NCI-H446 treated with DMSO at 0.1 percent for 48 hours (cell line): ENCODE measurements at regions not wholly inside any gene's neighbourhood (a gene's known extent, or its start where the extent isn't known, plus 50 kb on each side); places are given as distances from the start of the nearest gene placed in this dataset.

ENCODE experiments used
- DNase-seq: peaks from one replicate; lab custom pipeline; 2025; lab: John Stamatoyannopoulos, UW

DNA sequence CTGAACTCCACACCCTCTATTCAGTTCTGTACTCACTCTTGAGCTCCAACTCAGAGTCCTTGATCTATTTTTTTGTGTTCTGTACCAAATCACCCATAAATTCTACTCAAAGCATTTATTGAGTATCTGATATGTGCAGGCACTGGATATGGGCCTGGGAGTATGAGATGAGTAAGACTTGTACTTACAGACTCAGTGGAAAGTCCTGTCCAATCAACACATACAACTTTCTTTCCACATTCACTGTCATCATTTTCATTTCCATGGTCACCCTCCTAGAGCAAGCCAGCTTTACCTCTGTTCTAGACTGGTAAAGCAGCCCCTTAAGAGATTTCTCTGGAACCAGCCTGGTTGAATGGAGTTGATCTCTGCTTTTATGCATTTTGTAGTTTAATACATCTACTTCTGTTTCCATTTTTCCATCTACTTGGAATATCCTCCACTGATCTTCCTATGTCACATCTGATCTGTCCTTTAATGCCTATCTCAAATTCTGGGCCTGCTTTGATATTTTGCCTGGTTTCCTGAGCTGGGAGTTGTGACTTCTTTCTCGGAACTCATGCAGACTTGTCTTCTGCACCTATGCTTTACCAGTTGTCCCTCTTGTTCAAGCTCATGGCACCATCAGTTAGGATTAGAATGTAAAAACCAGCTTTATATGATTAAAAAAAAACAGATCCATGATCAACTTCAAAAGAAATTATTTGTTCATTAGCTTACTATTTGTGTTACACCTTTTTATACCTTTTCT lies 96.9 kb upstream of the GLS start:
- DNase-seq, result no peak

DNA sequence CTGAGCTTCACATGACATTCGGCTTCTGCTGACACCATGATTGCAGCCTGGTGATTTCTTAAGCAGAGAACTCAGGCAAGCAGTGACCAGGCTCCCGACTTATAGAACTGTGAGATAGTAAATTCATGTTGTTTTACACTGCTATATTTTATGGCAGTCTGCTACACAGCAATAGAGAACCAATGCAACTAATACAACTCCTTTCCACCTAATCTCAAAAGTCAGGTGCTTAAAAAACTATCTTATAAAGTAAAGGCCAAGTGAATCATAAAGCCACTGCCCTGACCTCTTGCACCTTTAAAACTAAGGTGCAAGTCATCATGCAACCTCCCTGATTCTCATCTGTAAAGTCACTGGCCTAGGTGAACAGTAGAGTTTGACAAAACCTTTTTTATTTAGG lies 95.3 kb upstream of the GLS start:
- no peak for DNase-seq

DNA sequence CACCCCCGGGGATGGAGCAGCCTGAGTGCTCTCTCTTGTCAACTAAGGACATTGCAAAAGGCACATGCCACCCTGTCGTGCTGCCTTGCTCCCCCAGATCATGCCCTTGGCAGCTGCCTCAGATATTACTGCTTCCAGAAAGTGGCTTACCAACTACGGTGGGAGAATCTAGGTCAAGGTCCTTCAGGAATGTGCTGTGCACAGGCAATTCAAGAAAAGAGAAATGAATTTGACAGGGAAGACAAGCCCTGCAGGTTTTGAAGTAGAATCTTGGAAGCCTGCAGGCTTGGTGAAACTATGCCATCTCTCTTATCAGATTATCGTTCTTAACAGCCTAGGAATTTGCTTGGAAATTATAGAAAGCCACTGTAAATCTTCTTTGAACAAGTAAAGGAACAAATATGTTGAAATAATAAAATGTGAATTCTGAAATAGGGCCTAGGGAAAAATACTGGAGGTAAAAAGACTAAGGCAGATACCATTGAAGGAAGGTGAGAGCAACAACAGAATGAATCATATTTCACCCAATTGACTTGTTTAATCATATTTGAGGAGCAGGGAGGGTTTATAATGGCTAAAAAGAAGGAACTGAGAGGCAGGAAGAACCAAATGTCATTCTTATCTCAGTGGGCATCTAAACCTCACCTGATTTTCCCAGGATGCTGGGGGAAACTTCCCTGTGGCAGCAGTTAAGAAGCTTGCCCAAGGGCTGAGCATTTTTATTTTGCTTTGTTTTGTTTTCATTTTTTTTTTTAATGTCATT lies 94.0 kb upstream of the GLS start:
- DNase-seq, result no peak

DNA sequence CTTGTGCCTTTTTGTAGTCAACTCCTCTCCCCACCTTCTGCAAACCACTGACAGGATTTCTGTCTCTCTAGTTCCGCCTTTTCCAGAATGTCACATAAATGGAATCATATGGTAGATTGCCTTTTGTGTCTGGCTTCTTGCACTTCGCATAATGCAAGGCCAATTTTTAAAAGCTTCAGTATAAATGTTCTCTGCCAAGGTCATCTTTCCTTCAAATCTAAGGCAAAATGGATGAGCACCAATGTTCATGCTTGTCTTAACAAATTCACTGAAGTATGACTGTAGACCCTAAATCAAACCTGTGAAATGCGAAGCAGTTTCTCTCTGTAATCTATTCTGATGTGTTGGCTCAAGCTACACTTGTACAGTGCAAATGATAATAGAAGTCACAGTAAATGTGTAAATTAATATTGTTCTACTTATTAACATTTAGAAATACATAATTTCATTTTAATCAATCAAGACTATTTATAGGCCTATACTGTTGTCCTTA lies 92.8 kb upstream of the GLS start:
- DNase-seq, result no peak

DNA sequence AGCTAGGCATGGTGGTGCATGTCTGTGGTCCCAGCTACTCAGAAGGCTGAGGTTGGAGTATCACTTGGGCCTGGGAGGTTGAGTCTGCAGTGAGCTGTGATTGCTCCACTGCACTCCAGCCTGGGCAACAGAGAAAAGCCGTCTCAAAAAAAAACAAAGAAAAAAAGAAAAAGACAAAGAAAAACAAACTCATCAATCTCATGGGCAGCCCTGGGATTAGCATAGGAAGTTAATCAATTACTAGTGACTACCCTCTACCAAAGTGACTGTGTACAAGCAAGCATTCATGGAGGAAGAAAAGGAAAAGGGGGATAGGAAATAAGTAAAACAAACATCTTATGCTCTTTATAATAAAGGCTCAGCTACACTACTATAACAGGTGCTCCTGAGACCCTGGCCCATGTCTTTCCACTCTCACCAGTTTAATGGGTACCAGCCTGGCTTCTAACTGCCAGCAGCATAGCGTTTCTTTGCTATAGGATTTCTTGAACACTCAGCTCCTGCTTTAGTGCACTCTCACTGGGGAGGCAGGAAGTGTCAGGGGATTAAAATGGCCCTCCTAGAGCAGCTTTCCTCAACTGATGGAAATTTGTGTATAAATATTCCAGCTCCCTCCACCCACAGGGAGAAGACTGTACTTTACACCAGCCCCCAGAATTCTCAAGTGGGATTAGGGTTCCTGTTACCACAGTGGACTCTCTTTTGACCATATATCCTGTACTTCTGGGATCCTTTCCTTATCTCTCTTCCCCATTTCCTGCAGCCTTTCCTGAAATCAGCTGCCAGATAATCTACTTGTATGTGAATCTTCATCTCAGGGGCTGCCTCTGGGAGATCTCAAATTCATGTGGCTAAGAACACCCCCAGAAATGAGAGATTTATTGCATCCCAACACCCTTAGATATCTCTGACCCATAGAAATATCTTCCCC lies 91.3 kb upstream of the GLS start:
- no peak for DNase-seq

DNA sequence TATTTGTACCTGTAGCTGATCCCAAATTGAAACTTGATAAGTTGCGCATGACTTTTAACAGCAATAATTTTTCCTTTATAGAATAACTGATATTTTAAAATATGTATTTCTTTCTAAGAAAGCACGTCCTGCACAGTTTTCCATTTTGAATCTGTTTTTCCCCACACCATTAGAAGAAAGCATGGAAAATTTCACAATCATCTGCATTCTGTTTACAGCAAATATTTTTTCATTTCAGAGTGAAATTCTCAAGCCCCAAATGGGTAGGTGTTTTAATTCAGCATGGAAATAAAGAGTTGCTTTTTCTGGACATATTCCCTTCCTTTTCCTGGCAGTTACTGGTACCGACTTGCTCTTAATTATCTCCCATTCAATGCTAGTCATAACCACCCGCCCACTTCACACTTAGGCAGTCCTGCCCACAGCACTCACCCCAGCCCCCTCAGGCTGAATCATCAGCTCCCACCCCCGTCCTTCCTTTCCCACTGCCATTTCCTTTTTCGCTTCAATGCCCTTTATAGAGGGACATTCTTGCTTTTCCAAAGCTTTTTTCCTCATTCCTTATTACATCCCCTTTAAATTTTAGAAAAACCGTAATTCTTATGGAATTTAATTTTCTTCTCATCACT lies 89.2 kb upstream of the GLS start:
- DNase-seq, result peak; percentile 17

DNA sequence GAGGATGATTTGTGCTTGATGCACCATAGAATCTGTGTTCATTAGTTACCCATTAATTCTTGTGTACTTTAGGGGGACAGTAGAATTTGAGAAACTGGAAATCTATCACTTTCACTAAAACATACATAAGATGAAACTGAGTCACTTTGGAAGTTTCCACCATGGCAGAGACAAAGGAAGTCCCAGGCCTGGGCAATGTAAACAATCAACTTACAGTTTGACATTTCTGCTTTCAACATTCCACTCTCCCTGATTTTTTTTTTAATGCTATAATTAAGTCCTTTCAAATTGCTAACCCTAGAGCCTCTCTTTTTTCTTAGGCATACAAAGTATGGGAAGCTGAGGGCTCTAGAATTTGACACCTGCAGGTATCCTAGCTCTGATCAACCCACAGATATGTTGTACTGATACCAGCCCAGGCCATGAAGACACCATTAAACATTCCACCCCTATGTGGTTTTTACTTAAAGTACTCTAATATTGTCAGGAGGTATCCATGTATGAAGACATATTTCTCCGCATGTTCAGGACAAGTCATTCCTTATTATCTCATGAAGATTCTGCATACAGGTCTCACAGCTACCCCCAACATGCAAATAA lies 88.5 kb upstream of the GLS start:
- no peak for DNase-seq

DNA sequence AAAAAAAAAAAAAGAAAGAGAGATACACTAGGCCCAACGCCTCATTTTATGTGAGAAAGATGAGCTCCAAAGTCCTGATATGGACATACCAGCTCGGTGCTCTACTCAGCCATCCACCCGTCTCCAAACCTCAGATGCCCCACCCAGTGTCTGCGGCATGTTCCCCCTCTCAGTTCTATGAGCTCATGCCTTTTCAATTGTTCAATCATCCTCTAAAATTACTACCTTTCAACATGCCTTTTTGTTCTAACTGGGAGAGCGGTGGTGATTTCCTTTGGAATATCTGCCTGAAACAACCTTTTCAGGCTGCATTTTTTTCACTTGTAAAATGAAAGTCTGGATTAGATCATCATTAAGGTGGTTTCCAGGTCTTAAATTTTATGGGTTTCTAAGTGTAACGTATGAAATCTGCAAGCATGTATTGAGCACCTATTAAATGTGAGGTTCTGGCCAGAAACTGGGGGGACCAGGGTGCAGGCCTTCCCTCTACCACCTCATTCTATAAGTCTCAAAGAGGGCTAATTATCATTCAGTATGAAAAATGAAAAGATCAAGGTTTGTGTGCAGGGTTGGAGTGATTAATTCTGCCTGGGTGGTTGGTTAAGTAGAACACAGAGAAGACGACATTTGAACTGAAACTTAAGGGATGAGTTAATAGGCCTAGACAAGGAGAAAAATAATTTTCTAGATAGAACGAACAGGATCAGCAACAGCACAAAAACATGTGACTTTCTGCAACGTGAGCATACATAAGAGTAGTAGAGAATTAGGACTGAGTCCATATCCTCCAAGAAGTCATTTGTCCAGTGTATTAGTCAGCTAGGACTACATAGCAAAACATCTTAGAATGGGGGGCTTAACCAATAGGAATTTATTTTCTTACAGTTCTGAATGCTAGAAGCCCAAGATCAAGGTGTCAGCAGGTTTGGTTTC lies 87.4 kb upstream of the GLS start:
- no peak for DNase-seq

DNA sequence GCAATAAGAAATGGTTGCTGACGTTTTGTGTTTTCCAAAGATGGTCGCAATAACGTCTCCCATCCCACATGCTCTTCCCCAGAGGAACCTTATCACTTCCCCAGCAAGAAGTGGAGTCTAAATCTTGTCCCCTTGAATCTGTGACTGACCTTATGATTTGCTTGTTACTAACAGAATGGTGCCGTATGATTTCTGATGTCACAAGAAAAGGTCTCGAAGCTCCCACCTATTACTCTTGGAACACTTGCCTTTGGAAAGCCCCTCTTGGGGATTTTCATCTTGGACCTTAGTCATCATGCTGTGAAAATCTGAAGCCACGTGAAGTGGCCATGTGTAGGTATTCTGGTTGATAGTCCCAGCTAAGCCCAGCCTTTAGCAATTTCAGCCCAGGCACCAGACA lies 86.2 kb upstream of the GLS start:
- DNase-seq, result no peak

DNA sequence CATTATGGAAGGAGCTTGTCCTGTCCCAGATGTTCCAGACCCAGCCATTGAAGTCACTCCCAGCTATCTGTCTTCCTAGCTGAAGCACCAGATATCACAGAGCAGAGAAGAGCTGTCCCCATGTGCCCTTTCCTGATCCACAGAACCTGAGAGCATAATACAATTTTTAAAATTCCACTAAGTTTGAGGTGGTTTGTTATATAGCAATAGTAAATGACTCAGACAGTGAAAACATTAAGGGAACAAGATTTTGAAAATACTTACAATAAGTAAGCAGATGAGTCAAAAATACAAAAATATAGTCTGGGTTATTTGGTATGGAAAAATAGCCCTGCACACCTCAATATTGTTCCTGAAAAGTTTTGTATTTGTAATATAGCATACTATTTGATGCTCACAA lies 85.8 kb upstream of the GLS start:
- DNase-seq, result no peak

DNA sequence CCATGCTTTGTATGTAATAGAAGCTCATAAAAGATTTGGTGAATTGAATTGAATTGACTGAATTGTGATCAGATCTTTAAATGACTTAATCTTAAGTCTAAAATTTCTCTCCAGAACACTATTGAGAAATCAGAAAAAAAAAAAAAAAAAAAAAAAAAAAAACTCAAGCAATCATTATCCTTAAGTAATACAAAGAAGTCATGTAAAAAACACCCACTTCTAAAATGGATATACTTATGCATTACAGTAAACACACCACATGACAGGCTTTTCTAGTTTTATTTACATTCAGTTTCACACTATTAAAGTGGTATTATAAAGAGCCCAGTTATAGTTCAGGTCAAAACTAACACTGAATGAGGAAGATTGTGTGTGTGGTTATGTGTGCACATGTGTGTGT lies 84.9 kb upstream of the GLS start:
- DNase-seq, result no peak

DNA sequence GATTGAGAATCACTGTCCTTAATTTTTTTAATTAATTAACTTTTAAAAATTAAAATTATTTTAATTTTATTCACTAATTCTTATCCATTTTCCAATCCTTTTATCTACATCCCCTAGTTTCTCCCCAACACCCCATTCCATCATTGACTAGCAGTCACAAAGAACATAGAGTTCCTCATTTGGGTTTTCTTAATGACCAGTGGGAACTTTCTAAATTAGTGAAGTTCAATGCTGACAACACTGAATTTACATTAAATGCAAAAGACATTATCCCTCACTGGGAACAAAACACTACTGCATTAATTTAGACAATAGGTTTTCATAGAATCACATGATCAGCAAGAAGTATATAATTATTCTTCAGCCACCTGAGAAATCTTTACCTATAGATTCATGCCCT lies 80.6 kb upstream of the GLS start:
- DNase-seq, result no peak

DNA sequence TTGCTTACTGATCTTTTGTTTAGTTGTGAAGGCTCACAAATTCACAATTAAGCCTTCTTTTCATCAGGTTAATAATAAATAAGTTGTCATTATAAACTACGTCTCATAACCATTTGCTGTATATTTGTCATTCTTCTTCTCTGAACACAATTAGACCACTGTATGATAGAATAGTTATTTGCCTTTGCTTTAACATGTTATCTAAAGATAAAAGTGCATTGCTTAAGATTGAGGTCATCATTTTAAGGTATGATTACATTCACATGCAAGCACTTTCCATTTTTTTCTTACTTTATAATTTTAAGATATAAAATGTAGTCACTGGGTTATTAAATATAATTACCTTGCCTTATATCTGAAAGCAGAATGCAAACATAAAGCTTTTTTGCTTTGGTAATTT lies 80.1 kb upstream of the GLS start:
- no peak for DNase-seq

DNA sequence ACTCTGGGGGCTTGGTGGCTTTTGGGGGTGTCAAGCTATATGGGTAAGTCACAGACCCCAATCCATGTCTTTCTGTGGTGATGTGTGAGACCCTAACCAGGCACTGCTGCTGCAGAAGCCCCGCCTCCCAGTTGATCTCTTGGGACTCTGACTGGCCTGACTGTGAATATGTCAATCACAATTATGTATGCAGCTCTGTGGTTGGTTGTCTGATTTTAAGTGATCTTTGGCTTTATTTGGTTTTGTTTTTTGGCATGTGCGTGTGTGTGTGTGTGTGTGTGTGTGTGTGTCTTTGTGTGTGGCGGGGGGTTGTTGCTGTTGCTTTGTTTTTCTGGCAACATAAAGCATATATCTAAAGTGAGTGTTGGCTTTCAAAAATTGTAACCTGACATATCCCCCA lies 78.5 kb upstream of the GLS start:
- no peak for DNase-seq

DNA sequence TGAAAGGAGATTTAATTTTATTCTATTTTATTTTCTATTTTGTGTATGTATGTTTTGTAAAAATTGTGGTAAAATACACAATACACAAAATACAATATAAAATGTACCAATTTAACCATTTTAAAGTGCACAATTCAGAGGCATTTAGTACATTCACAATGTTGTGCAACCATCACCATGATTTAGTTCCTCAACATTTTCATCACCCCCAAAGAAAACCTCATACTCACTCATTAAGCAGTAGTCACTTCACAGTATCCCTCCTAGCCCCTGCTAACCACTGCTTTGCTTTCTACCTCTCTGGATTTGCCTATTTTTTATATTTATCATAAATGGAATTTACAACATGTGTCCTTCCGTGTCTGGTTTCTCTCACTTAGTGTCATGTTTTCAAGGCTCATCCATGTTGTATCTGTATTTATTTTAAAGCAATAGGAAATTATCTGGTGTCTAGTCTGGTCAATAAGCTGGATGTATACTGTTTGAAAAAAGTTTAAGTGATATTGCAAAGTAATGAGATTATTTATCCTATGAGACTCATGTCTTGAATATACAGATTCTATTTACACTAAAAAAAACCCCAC lies 77.9 kb upstream of the GLS start:
- DNase-seq, result no peak

DNA sequence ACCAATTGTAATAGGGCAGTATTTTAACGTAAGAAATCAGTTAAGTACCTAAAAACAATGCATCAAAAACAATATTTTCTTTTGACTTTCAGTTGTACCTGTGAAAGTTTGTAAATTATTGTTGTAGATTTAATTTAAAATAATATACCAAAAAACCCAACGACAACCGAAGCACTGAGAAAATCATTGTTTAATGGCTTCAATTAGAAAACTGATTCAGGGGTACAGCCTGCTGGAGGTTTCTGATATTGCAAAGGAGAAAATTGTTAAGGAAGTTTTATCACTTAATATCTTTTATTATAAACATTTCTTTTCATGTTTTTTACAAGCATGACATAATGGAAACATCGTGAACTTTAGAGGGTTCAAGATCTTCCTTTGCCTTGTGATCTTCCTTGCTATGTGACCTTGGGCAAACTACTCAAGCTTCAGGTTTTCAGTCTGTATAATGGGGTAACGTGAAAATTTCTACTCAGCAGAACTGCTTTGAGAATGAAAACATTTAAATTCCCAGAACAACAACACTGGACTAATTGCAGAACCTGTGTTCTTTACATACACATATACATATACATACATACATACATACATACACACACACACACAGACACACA lies 76.3 kb upstream of the GLS start:
- DNase-seq, result no peak

DNA sequence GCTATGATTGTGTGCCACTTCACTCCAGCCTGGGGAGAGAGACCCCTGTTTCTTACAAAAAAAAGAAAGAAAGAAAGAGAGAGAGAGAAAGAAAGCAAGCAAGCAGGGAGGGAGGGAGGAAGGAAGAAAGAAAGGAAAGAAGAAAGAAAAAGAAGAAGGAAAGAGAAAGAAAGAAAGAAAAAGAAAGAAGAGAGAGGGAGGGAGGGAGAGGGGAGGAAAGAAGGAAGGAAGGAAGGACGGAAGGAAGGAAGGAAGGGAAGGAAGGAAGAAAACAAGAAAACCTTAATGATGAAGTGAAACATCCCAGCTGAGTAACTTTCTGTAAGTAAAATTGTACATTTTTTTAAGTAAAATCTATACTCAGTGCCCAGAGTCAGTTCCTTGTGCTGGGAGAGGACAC lies 75.5 kb upstream of the GLS start:
- DNase-seq, result no peak

DNA sequence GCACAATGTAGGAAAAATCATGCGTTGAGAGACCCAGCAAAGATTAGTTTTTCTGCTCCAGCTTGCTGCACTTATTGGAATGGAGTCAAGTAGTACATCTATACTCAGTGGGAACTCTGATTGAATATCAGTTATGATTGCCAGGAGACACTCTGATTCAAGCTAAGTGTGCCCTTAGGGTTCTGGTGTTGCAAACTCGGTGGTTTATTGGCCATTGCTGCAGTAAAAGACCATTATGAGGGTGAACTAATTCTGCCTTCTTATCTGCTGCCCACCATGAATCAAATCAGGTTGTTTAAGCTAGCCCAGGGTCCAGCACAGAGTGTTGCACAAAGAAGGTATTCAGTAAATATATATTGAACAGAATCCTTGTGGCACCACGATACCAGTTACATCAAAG lies 74.8 kb upstream of the GLS start:
- no peak for DNase-seq

DNA sequence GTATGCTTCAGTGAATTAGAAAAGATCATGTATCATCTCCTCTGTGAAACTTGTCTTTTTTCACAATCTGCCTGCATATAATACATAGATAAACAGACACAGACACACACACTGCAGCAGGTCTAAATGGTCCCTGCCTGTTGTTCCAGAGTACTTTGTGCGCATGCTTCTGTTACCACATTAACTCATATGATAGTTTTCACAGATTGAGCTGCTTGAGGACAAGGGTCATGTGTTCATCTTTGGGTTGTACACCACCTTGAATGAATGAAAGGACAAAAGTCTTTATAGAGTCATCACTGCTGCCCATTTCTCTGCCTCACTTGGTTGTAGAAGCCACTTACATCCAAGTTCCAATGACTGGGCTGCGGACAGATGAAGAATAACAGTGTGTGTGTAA lies 72.7 kb upstream of the GLS start:
- no peak for DNase-seq
